ENCODE measurements at regions not wholly inside any gene's neighbourhood (a gene's known extent, or its start where the extent isn't known, plus 50 kb on each side); places are given as distances from the start of the nearest gene placed in this dataset.
"Not testable (repeated sequence)": the region's sequence is repeated elsewhere in the genome, so short reads cannot be mapped to it uniquely, and the experiment has no call there.

GRCh38 chr20:2203436-2203835 lies 92.4 kb upstream of the TGM3 start:
- no peak for DNase-seq (ENCODE audit: low read depth)

GRCh38 chr20:2204021-2204420 lies 91.8 kb upstream of the TGM3 start:
- DNase-seq (ENCODE audit: low read depth): no peak

GRCh38 chr20:2206957-2207769 lies 88.6 kb upstream of the TGM3 start:
- no peak for DNase-seq (ENCODE audit: low read depth)

GRCh38 chr20:2207770-2208097 lies 88.1 kb upstream of the TGM3 start:
- DNase-seq (ENCODE audit: low read depth): no peak

GRCh38 chr20:2208897-2209296 lies 86.9 kb upstream of the TGM3 start:
- no peak for DNase-seq (ENCODE audit: low read depth)

- DNase-seq (ENCODE audit: low read depth): no peak
These were observed 84.9 kb upstream of the TGM3 start for GRCh38 chr20:2210646-2211552.

- no peak for DNase-seq (ENCODE audit: low read depth)
These were observed 83.3 kb upstream of the TGM3 start for GRCh38 chr20:2212456-2213015.

GRCh38 chr20:2213401-2213800 lies 82.4 kb upstream of the TGM3 start:
- DNase-seq (ENCODE audit: low read depth): no peak

- no peak for DNase-seq (ENCODE audit: low read depth)
These were observed 77.8 kb upstream of the TGM3 start for GRCh38 chr20:2217857-2218539.

- no peak for DNase-seq (ENCODE audit: low read depth)
These were observed 76.3 kb upstream of the TGM3 start for GRCh38 chr20:2219481-2220006.

- DNase-seq (ENCODE audit: low read depth): no peak
These were observed 75.5 kb upstream of the TGM3 start for GRCh38 chr20:2220298-2220697.

GRCh38 chr20:2221921-2222320 lies 73.9 kb upstream of the TGM3 start:
- DNase-seq (ENCODE audit: low read depth): no peak

- DNase-seq (ENCODE audit: low read depth): no peak
These were observed 72.0 kb upstream of the TGM3 start for GRCh38 chr20:2223558-2224367.

GRCh38 chr20:2224368-2224639 lies 71.5 kb upstream of the TGM3 start:
- DNase-seq (ENCODE audit: low read depth): no peak

- not testable (repeated sequence) for DNase-seq (ENCODE audit: low read depth)
These were observed 68.5 kb upstream of the TGM3 start for GRCh38 chr20:2227285-2227684.

GRCh38 chr20:2227861-2228260 lies 67.9 kb upstream of the TGM3 start:
- no peak for DNase-seq (ENCODE audit: low read depth)

- DNase-seq (ENCODE audit: low read depth): no peak
These were observed 66.9 kb upstream of the TGM3 start for GRCh38 chr20:2228926-2229325.

GRCh38 chr20:2230726-2231488 lies 64.9 kb upstream of the TGM3 start:
- no peak for DNase-seq (ENCODE audit: low read depth)

- no peak for DNase-seq (ENCODE audit: low read depth)
These were observed 64.1 kb upstream of the TGM3 start for GRCh38 chr20:2231701-2232100.

GRCh38 chr20:2234598-2235191 lies 61.1 kb upstream of the TGM3 start:
- DNase-seq (ENCODE audit: low read depth): no peak
